ENCODE measurements at regions not wholly inside any gene's neighbourhood (a gene's known extent, or its start where the extent isn't known, plus 50 kb on each side); places are given as distances from the start of the nearest gene placed in this dataset.

DNA sequence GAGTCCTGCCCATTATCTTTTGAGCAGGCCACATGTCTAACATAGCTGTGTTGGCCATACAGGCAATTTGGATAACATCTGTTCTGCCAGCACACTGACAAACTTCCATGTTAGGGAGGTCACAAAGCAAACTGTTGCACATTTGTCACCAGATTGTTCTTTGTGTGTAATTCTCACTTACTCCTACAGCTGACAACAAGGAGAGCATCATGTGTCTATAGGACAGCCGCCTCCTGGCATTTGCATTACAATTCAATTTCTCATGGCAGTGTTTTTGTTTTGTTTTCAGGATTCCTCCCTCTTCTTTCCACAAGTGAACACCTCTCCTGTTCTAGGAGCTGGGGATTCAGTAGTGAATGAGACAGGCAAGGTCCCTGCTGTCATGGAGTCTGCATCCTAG lies 94.3 kb upstream of the LEF1 start:
- DNase-seq, result no peak

DNA sequence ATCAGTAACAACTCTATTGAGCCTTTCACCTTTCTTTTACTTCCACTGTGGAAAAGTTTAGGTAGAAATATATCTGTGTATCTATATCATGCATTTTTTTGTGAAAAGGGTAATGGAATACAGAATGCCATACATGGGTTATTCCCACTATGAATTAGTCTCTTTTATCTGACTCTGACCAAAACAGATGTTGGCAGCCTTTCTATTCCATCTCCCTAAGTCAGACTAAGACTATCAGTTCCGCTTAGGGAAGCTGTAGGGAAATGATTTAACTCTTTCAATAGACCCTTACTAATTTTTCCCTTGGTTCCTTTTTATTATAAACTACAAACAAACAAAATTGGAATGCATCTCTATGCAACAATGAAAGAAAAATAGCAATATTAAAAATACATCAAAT lies 92.3 kb upstream of the LEF1 start:
- DNase-seq, result no peak

DNA sequence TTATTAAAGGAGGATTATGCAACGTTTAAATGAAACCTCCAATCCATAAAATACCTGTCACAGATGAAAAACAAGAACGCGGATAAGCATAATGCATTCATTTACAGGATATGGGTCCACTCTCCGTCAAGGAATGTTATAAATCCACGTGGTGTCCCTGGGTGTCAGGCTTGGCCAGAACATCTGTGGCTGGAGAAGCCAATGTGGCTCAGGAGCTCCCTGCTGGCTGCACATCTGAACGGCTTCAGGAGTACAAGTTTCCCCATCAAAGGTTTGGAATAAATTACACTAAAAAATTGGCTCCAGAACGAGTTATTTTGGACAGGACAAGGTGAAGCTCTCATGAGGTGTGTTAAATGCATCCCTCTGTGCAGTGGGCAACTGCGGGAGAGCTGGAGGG lies 87.8 kb upstream of the LEF1 start:
- DNase-seq, result no peak

DNA sequence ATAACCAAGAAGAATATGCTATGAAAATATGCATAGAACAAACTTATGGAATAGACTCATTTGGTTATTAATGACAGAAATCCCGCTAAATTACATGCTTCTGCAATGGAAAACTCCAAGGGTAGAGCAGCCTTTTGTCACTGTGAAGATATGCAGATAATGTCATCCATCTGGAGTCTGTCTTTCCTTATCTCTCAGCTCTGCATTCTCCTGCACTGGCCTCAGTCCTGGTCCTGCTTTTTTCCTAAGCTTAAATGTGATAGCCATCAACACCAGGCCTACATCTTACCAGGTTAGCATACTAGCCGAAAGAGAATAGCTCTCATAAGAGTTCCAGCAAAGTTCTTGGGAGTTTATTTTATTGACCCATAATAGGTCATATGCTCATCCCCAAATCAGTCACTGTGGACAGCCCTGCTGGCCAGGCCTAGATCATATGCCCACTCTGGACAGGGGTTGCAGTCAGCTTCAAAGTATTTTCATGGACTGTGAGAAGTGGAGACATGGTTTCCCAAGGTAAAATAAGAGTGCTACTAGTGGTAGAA lies 86.5 kb upstream of the LEF1 start:
- DNase-seq, result no peak

DNA sequence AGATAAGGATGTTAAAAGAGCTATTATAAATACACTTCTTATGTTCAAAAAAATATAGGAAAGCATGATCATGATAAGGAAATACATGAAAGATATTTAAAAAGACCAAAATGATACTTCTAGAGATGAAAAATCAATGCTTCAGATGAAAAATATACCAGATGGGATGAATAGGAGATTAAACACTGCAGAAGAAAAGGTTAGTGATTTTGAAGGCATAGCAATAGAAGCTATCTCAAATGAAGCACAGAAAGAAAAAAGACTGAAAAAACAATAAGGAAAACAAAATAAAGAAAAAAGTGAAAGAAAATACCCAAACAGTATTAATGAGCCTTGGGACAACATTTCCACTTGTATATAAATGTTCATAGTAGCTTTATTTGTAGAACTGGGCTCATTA lies 80.7 kb upstream of the LEF1 start:
- DNase-seq, result no peak

DNA sequence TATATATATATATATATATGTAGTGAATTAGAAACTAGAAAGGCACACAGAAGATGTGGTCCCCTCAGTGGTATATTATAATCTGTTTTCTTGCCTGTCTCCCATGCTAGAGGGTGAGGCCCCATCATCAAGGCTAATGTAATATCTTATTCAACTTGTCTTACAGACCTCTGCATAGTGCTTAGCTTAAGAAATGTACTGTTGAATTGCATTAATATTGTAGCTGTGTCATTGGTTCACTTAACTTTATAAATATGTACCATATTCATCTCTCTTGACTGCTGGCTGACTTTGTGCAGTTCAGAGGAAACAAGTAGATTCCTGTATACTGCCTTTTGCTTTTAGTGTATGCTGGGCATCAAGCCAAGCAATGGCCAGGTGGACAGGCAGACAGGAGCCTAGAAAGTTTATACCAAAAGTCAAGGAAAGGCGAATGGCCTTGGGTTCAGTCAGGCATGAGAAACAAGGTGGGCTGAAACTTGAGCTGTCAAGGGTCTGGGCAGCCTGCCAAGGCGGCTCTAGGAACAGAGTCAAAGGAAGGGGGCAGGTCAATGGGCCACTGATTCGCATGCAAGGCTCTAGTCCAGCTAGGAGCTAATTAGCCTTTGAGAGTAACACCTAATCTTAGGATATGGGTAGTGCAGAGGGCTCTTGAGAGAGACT lies 78.8 kb upstream of the LEF1 start:
- DNase-seq, result peak; percentile 13

DNA sequence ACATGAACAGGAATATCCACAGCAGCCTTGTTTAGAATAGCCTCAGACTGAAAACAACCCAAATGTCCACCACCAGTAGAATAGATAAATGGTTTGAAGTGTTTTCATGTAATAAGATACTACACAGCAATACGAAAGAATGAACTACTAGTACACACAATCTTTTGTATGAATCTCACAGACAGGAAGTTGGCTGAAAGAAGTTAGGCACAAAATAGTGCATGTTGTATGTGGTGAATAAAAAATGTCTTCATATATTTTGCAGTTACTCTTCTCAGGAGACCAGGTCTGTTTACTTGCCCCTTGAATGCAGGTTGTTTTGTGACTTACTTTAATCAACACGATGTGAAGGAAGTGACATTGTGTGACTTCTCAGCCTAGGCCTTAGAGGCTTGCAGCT lies 75.9 kb upstream of the LEF1 start:
- DNase-seq, result no peak

DNA sequence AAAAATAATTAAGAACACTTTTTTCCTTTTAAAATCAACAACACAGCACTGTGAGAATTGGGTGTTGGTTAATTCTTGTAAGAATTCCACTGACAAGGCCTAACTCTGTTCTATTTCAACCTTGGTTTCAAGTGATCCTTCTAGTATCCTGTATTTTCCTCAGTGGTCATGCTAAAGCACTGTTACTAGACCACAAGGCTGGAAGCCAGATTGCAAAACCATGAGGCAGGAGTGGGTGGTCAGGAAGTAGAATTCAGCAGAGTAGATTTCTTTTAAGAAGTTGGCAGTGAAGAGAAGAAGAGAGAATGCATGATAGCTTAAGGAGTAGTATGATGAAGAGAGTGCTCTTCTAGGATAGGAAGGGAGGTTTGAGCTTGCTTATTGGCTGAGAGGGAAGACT lies 71.6 kb upstream of the LEF1 start:
- DNase-seq, result no peak

DNA sequence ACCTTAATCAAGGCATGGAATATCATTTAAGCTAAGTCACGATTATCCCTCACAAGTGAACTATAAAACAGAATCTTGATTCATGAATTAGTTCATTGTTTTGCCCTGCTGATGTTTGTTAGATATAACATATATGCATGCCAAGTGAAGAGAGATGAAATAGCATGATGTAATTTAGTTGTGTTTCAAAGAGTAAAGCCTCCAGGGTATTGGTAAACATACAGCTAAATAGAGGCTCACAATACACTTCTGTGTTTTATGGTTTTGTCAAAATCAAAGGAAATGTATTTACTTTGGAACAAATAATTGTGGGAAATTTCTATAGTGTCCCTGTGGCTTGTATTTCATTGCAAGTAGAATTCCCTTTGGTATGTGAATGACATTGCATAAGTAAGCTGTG lies 69.0 kb upstream of the LEF1 start:
- no peak for DNase-seq

DNA sequence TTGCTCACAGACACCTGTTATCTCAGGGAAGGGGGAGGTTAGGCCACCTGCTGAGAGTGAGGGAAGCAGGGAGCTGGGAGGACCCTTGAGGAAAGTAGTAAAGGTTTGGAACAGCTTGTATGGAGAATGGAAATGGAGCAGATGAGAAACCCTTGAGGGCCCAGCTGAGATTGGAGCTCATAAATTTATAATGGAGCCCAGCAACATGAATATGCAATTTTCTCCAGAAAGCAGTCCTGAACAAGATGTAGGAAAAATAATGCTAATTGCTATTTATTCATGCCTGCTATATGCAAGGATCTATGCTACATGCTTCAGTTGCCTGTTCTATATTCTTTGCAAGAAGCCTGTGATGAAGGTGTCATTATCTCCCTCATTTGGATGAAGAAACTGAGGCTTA lies 67.5 kb upstream of the LEF1 start:
- no peak for DNase-seq

DNA sequence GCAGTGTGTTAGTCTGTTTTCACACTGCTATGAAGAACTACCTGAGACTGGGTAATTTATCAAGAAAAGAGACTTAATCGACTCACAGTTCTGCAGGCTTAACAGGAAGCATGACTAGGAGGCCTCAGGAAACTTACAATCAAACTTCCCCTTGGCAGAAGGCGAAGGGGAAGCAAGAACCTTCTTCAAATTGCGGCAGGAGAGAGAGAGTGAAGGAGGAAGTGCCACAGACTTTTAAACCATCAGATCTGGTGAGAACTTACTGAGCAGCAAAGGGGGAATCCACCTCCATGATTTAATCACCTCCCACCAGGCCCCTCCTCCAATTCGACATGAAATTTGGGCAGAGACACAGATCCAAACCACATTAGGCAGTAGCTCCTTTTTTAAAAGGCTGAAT lies 59.2 kb upstream of the LEF1 start:
- DNase-seq, result no peak

DNA sequence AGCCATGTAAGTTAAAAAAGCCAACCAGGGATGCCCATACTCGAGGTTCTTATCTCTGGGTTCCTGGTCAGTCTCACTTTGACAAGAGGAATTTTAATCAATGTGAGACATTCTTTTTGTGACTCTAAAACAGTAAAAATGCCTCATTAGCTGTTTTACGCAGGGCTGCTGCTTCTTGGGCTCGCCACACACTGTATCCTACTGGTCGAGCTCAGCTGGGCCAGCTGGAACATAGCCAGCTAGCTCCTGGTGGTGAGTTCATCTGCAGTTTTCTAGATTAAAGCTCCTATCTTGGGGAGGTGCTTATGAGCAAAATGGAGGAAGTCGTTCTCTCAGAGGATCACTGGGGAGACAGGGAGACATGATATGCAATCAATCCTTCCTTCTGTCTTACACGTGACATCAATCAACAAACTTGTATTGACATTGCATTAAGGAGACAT lies 55.9 kb upstream of the LEF1 start:
- DNase-seq, result no peak

DNA sequence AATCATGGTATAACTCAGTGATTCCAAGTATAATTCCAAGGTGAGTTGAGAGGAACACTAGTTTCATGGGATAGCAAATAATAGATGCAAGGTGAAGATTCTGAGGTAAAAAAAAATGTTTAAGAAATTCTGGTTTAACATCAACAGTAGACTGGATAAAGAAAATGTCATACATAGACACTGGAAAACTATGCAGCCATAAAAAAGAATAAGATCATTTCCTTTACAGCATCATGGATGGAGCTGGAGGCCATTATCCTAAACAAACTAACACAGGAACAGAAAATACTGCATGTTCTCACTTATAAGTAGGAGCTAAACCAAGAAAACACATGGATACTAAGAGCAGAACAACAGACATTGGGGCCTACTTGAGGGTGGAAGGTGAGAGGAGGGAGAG lies 54.6 kb upstream of the LEF1 start:
- no peak for DNase-seq

DNA sequence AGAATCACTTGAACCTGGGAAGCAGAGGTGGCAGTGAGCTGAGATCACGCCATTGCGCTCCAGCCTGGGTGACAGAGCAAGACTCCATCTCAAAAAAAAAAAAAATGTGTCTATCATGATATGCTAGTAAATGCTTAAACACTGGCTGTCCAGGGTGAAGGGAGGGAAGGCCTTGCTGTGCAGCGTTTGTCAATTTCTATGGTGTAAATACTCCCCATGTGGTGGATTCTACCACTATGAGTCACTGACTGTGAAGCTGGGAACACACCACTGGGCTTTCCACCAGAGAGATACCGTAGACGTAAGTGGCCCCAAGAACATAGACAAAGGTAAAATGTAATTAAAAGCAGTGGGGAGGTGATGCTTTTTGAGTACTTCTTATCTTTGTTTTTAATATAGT lies 51.3 kb upstream of the LEF1 start:
- no peak for DNase-seq

All from NCI-H187 treated with DMSO at 0.1 percent for 48 hours (cell line).